ENCODE measurements at regions not wholly inside any gene's neighbourhood (a gene's known extent, or its start where the extent isn't known, plus 50 kb on each side); places are given as distances from the start of the nearest gene placed in this dataset.

- no peak for DNase-seq
- Histone ChIP-seq H3K27ac (no peak overlapping the region), H3K4me1 (no peaks in the 10 kb centered on the region), H3K4me3 (no peak overlapping the region), H3K9me3 (no peaks in the 10 kb centered on the region), H3K27me3 (no peaks in the 10 kb centered on the region), H3K36me3 (ENCODE audit: low read depth, missing control alignments) (no peaks in the 10 kb centered on the region)
- WGBS, 2 donors = 47 to 72% methylated on average over 2 of the region's 2 CpGs
- no peak for TF ChIP-seq POLR2A (IDR thresholded peaks at IDR 0.05)
- TF ChIP-seq CTCF (IDR thresholded peaks at IDR 0.05) = no peak
- intact Hi-C loops (cut with DNase I; ENCODE audit: low total_unique reads) = no loop called here
These were observed 268.2 kb upstream of the TCF4 start for GRCh38 chr18:55856229-55856628.

- Histone ChIP-seq H3K36me3 (ENCODE audit: low read depth, missing control alignments) (no peaks in the 10 kb centered on the region), H3K4me3 (no peak overlapping the region), H3K27me3 (no peaks in the 10 kb centered on the region), H3K4me1 (no peaks in the 10 kb centered on the region), H3K9me3 (no peaks in the 10 kb centered on the region), H3K27ac (no peak overlapping the region)
- DNase-seq = no peak
- WGBS, 2 donors = 82 to 90% methylated on average over 3 of the region's 3 CpGs
- intact Hi-C loops (cut with DNase I; ENCODE audit: low total_unique reads) = no loop called here
- TF ChIP-seq POLR2A (IDR thresholded peaks at IDR 0.05) (no peak), CTCF (IDR thresholded peaks at IDR 0.05) (no peak)
These were observed 265.3 kb upstream of the TCF4 start for GRCh38 chr18:55853268-55853667.

GRCh38 chr18:55850904-55851303 is 262.9 kb upstream of the TCF4 start:
- TF ChIP-seq POLR2A (IDR thresholded peaks at IDR 0.05) (no peak), CTCF (IDR thresholded peaks at IDR 0.05) (no peak)
- no peak for DNase-seq
- Histone ChIP-seq H3K36me3 (ENCODE audit: low read depth, missing control alignments) (no peaks in the 10 kb centered on the region), H3K4me3 (no peak overlapping the region), H3K4me1 (no peaks in the 10 kb centered on the region), H3K27ac (no peak overlapping the region), H3K9me3 (no peaks in the 10 kb centered on the region), H3K27me3 (no peaks in the 10 kb centered on the region)
- 81 to 92% methylated on average over 8 of the region's 8 CpGs for WGBS, 2 donors
- intact Hi-C loops (cut with DNase I; ENCODE audit: low total_unique reads) = no loop called here

- WGBS, 2 donors = 78 to 89% methylated on average over 1 of the region's 1 CpG
These were observed 261.4 kb upstream of the TCF4 start for GRCh38 chr18:55849391-55849790.

More at GRCh38 chr18:55849391-55849790, 261.4 kb upstream of the TCF4 start:
- Histone ChIP-seq H3K4me1 (no peaks in the 10 kb centered on the region), H3K4me3 (no peak overlapping the region), H3K27ac (no peak overlapping the region), H3K27me3 (no peaks in the 10 kb centered on the region), H3K36me3 (ENCODE audit: low read depth, missing control alignments) (no peaks in the 10 kb centered on the region), H3K9me3 (no peaks in the 10 kb centered on the region)
- intact Hi-C loops (cut with DNase I; ENCODE audit: low total_unique reads) = no loop called here
- no peak for DNase-seq
- TF ChIP-seq CTCF (IDR thresholded peaks at IDR 0.05) = no peak
- TF ChIP-seq POLR2A (IDR thresholded peaks at IDR 0.05) = no peak
